ENCODE measurements at regions not wholly inside any gene's neighbourhood (a gene's known extent, or its start where the extent isn't known, plus 50 kb on each side); places are given as distances from the start of the nearest gene placed in this dataset.
"Not testable (repeated sequence)": the region's sequence is repeated elsewhere in the genome, so short reads cannot be mapped to it uniquely, and the experiment has no call there.

DNA sequence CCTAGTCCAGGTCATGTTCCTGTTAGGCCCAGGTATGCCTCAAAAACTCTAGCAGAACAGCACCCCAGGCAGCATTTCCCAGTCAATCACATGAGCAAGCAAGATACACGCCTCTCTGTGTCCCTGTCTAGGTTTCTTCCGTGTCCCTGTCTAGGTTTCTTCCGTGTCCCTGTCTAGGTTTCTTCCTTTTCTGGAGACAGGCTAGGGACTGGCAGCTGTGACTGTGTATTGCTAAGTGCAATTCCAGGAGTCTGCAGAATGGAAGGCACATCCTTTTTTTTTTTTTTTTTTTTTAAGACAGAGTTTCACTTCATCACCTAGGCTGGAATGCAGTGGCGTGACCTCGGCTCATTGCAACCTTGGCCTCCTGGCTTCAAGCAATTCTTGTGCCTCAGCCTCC, 77.6 kb downstream of the SETD4 start:
- H3K27ac ChIP-seq: no peak overlapping the region

DNA sequence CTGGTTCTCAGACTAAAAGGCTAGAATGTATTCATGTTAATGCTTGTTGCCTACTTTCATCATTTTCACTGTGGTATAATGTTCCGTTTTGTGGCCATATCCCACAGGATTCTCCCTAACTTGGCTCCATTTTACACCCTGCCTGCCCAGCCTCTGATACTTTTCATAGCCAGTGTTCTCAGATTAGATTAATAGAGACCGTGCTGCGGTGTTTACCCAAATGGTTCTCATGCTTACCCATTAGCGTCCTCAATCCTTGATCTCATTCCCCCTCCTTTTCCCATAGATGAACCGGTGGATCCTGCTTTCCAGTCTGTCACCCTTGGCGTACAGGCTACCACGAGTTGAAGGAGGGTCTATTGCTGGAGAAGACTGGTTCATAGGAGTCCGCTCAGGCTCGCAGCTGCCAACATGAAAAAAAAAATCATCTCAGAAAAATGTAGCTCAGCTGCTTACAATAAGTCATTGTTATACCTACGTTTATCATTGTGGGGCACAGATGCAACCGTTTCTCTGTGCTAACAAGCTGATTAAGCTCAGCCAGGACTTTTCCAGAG, 78.7 kb downstream of the SETD4 start:
- TF ChIP-seq CTCF (conservative IDR thresholded peaks at IDR 0.05): no peak
- H3K27ac ChIP-seq: no peak overlapping the region

More for the DNA sequence above, 77.6 kb downstream of the SETD4 start:
- TF ChIP-seq CTCF (conservative IDR thresholded peaks at IDR 0.05): no peak

DNA sequence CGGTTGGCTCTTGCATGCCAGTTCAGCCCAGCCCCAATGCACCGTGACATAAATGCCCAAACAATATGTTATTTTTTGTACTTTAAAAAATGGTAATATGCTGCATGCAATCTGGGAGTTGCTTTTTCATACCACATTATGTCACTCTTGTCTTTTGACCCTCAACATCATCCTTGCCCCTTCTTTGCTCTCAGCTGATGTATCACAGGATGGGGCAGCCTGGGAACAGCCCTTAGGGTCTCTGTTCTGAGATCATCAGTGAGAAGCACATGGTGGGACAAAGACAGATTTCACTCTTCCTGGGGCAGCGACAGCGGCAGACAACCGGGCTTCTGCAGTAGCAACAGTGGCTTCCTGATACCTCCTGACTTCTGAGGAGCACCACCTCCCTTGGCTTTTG, 79.5 kb downstream of the SETD4 start:
- TF ChIP-seq CTCF (conservative IDR thresholded peaks at IDR 0.05): no peak
- no peak overlapping the region for H3K27ac ChIP-seq

- H3K27ac ChIP-seq: not testable (repeated sequence)
Measured at GRCh38 chr21:35977860-35978259, 82.5 kb downstream of the SETD4 start.

GRCh38 chr21:35976929-35977328, 83.4 kb downstream of the SETD4 start:
- no peak overlapping the region for H3K27ac ChIP-seq
- no peak for TF ChIP-seq CTCF (conservative IDR thresholded peaks at IDR 0.05)

- no peak for TF ChIP-seq CTCF (conservative IDR thresholded peaks at IDR 0.05)
- no peak overlapping the region for H3K27ac ChIP-seq
Measured at GRCh38 chr21:35976481-35976880, 83.8 kb downstream of the SETD4 start.

GRCh38 chr21:35974775-35975174, 85.6 kb downstream of the SETD4 start:
- H3K27ac ChIP-seq: no peak overlapping the region
- no peak for TF ChIP-seq CTCF (conservative IDR thresholded peaks at IDR 0.05)

DNA sequence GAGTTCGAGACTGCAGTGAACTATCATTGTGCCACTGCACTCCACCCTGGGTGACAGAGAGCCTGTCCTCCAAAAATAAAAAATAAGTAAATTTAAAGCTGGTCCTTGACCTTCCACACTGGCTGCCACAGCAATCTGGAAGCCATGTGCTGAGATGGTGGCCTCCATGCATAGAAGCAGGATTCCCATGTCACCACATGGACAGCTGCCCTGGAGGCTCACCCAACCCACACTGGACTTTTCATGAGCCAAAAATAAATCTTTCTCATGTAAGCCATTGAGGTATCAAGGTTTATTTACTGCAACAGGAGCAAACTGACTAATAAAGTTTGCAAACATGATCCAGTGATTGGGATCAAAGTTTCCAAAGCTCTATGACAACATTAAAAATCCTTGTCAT, 88.5 kb downstream of the SETD4 start:
- no peak overlapping the region for H3K27ac ChIP-seq
- TF ChIP-seq CTCF (conservative IDR thresholded peaks at IDR 0.05): no peak

Measured in VCaP (cell line).